Esophagus squamous epithelium (tissue), 4 donors: ENCODE measurements at regions not wholly inside any gene's neighbourhood (a gene's known extent, or its start where the extent isn't known, plus 50 kb on each side); places are given as distances from the start of the nearest gene placed in this dataset.

ENCODE experiments used
- CTCF ChIP-seq, 6 experiments: fragments of 450-650 bp in 4 of 6; fragments of 200-600 bp in 2 of 6; sonication (generic) in 2 of 6; IDR thresholded peaks; one replicate each; pipeline ENCODE4 v1.5.1; 2016 to 2019; ENCODE audit warnings: antibody characterized with exemption in 6 of 6, mild to moderate bottlenecking in 4 of 6, moderate library complexity in 4 of 6
- POLR2A ChIP-seq, 4 donors: fragments of 450-650 bp; IDR thresholded peaks; one replicate each; pipeline ENCODE4 v1.6.1; 2017; ENCODE audit warnings: antibody characterized with exemption in 4 of 4, mild to moderate bottlenecking in 4 of 4, moderate library complexity in 3 of 4

DNA sequence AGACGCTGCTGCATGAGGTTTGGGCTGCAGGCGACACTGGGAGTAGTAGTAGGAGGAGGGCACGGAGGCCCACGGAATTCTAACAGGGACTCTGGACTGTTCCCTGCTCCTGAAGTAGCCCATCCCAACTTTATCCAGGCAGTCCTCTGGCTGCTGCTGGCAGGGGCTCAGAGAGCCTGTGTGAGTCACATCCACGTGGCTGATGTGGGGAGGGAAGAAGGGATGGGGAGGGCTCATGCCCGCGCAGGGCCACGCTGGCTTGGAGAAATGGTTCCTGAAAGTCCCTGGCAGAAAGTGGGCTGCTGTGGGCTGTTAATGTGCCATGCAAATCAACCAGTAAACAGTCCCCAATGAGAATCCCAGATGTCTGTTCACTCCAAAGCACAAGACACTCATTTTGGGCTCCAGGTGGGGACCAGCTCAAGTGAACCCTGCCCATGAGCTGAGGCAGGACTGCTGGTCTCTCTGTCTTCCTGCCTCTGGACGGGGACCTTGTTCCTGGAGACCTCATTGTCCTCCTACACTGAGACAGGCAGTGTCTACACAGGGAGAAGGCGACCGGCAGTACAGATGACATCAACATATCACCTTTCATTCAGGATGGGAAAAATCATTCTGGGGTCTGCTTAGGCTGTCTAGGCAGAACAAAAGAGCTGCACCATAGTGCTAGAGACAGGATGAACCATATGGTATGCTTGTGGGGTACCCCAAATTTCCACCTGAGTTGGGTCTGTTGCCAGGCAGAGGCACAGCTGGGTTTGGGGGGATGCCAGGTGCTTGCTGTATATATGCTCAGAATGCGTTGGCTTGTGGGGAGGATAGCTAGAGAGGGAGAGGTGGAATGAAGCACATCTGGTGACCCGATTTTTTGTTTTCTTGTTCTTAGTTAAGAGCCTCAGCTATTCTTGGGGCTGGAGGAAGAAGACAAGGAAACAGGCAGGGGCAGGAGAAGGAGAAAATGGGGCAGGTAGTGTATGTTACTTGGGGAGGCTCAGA is 57.9 kb upstream of the FMOD start:
- TF ChIP-seq CTCF (IDR thresholded peaks at IDR 0.05) (no peak), POLR2A (IDR thresholded peaks at IDR 0.05) (no peak)
